ENCODE measurements at regions not wholly inside any gene's neighbourhood (a gene's known extent, or its start where the extent isn't known, plus 50 kb on each side); places are given as distances from the start of the nearest gene placed in this dataset.
"Not testable (repeated sequence)": the region's sequence is repeated elsewhere in the genome, so short reads cannot be mapped to it uniquely, and the experiment has no call there.

- not testable (repeated sequence) for TF ChIP-seq CTCF, POLR2A (IDR thresholded peaks at IDR 0.05)
These were observed 65.6 kb downstream of the CLEC18A start for GRCh38 chr16:70016751-70017150.
